LNCAP (cell line): ENCODE measurements at regions not wholly inside any gene's neighbourhood (a gene's known extent, or its start where the extent isn't known, plus 50 kb on each side); places are given as distances from the start of the nearest gene placed in this dataset.
A peak's percentile ranks its signal among the peaks of the same experiment; 100 is the strongest.

ENCODE experiments used
- CTCF ChIP-seq: fragments of 450-650 bp; IDR thresholded peaks from 2 replicates; pipeline ENCODE4 v1.5.1; 2017; ENCODE audit warnings: mild to moderate bottlenecking

- no peak for TF ChIP-seq CTCF
These were observed 1634.1 kb downstream of the PLA2G4A start for GRCh38 chr1:188462837-188463236.

DNA sequence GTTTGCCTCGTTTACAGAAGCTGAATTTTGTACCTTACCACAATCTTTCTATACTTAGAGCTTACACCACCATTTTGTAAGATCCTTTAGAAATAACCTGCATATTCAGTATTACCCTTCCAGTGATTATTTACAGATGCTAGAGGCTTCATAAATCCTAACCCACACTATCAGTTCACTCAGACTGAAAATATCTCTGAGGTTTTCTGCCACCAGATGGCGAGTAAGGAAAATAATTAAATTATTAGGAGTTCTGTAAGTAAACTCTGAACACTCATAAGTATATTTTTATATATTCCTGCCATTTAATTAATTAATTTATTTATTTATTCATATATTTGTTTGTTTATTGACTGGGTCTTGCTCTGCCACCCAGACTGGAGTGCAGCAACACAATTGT, 1635.2 kb downstream of the PLA2G4A start:
- peak; percentile 40; the same call in 1 of the 2 replicates for TF ChIP-seq CTCF

DNA sequence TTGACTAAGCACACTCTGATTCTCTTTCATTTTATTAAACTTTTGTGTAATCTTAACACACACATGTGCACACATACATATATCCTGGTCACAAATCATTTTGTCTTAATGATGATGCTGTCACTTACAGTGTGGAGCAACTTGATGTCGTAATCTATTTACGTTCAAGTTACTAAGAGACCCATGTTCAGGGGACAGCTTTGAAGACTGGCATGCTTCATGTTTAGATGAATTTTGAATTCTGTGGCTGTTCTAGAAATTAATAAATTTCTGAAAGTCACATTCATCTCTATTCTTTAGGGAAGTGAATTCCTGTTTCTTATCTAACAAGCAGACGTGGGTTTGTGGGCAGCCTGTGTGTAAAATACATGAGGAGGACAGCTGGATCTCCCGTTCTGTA, 1637.8 kb downstream of the PLA2G4A start:
- no peak for TF ChIP-seq CTCF

DNA sequence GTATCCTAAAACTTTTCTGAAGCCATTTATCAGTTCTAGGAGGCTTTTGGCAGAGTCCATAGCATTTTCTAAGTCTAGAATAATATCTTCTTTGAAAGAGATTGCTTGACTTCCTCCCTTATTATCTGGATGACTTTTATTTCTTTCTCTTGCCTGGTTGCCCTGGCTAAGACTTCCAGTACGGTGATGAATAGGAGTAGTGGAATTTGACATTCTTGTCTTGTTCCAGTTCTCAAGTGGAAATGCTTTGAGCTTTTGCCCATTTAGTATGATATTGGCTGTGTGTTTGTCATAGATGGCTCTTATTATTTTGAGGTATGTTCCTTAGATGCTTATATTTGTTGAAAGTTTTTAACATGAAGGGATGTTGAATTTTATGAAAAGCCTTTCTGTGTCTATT, 1647.9 kb downstream of the PLA2G4A start:
- TF ChIP-seq CTCF = no peak

- no peak; the same call in 1 of the 2 replicates for TF ChIP-seq CTCF
These were observed 1660.8 kb downstream of the PLA2G4A start for GRCh38 chr1:188489336-188490112.

DNA sequence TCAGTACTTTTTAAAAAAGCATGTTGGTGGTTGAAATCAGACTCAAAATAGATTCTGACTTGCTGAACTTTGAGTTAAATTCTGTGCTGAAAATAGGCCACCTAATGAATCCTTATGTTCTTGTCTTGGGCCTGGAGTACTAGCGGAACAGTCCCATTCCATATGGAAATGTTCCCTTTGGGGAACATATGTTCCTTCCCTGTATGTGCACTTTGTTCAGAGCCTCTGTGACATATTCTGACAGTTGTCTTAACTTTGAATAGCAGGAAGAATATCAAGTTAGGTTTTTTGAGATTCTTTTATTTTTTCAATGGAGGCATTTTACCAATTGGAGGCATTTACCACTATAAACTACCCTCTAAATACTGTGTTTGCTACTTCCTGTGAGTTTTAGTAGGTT, 1667.8 kb downstream of the PLA2G4A start:
- no peak for TF ChIP-seq CTCF

DNA sequence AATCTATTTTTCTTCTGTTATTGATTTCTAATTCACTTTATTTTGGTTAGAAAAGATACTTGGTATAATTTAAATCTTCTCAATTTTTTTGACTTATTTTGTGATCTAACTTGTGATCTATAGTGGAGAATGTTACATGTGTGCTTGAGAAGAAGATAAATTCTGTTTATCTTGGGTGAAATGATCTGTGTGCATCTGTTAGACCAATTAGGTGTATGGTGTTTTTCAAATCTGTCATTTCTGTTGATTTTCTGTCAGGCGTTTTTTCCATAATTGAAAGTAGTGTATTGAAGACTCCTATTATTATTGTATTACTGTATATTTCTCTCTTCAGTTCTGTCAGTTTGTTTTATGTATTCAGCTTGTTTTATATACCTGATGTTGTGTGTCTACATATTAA, 1668.3 kb downstream of the PLA2G4A start:
- TF ChIP-seq CTCF = no peak

GRCh38 chr1:188499690-188500089, 1670.9 kb downstream of the PLA2G4A start:
- no peak for TF ChIP-seq CTCF
